GM12892 (cell line): ENCODE measurements at regions not wholly inside any gene's neighbourhood (a gene's known extent, or its start where the extent isn't known, plus 50 kb on each side); places are given as distances from the start of the nearest gene placed in this dataset.

ENCODE experiments used
- POLR2A ChIP-seq: IDR thresholded peaks from 2 replicates; pipeline ENCODE4 v1.6.1; 2011; ENCODE audit warnings: low read depth, low read length, control low read depth
- POLR2AphosphoS5 ChIP-seq: IDR thresholded peaks from 2 replicates; pipeline ENCODE4 v1.6.1; 2011; ENCODE audit warnings: low read depth, low read length, control low read depth
- TAF1 ChIP-seq: IDR thresholded peaks from 2 replicates; pipeline ENCODE4 v1.6.1; 2011; ENCODE audit warnings: low read depth, mild to moderate bottlenecking, control low read depth, low read length, borderline replicate concordance

DNA sequence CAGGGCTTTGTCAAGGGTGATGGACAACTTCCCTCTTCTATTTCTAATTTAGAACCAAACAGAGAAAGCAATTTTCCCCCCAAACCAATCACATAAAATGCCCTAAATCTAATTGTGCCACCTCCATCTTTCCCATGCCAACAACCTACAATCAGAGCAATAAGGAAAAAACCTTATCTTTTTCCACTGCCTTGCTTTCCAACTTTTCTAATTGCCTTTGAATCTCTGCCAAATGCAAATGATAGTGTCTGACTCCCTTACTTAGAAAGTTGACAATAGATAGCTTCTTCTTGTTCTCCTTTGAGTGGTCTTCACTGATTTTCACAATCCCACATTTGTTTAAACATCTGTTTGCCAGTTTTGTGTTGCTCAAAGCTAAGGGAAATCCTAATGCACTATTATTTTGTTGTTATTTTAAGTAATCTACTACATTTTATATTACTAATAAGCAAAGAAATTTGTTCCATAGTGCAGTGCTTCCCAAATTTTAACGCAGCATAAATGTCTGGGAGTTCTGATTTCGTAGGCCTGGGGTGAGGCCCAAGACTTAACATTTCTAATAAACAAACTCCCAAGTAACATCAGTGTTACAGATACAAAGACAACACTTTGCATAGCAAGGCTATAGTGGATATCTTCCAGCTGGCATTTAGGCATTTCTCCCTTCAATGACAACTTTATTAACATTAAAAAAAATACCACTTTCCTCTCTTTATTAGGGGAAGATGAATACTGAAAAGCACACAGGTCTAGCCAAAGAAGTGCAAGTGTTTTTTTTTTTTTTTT is 696.3 kb upstream of the USP15 start:
- TF ChIP-seq POLR2A, result no peak
- no peak for TF ChIP-seq POLR2AphosphoS5
- no peak for TF ChIP-seq TAF1
